ENCODE measurements at regions not wholly inside any gene's neighbourhood (a gene's known extent, or its start where the extent isn't known, plus 50 kb on each side); places are given as distances from the start of the nearest gene placed in this dataset.

DNA sequence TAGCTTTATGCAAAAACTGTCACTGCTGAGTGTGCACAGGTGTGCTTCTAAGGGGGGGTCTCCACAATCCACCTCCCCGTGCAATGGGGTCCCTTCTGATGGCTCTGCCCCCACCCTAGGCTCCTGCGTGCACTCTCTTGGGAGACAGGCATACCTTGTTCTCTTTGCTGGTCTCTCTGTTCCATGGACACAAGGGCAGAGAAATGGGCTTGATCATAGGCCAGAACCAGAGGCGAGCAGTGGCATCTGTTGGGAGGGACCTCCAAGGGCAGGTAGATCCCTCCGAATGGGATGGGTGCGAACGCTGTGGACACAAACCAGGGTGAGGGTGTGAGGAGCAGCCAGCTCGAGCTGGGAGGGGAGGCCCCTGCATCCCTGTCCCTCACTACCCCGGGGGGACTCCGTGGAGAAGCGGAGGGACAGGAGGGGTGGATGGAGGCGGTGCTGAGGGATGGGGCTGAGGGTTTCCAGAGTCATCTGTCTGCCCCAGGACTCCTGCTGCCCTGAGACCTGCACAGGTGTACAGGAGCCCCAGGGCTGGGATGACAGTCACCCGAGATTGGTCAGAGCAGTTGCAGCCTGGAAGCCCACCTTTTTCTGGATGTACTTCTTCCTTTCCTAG lies 175.0 kb downstream of the KLF13 start:
- TF ChIP-seq, protein P1, sequence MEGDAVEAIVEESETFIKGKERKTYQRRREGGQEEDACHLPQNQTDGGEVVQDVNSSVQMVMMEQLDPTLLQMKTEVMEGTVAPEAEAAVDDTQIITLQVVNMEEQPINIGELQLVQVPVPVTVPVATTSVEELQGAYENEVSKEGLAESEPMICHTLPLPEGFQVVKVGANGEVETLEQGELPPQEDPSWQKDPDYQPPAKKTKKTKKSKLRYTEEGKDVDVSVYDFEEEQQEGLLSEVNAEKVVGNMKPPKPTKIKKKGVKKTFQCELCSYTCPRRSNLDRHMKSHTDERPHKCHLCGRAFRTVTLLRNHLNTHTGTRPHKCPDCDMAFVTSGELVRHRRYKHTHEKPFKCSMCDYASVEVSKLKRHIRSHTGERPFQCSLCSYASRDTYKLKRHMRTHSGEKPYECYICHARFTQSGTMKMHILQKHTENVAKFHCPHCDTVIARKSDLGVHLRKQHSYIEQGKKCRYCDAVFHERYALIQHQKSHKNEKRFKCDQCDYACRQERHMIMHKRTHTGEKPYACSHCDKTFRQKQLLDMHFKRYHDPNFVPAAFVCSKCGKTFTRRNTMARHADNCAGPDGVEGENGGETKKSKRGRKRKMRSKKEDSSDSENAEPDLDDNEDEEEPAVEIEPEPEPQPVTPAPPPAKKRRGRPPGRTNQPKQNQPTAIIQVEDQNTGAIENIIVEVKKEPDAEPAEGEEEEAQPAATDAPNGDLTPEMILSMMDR (IDR thresholded peaks at IDR 0.05; ENCODE audit: unreplicated experiment): no peak
- intact Hi-C loops (cut with micrococcal nuclease; ENCODE audit: unreplicated experiment): no loop called here
- CTCF ChIA-PET: no interaction called here
- no peaks in the 10 kb centered on the region for H3K9me3 Mint-ChIP-seq (ENCODE audit: low read depth, unreplicated experiment)
- DNase-seq: no peak
- H3K36me3 Mint-ChIP-seq (ENCODE audit: insufficient read depth, unreplicated experiment): no peaks in the 10 kb centered on the region
- H3K27me3 Mint-ChIP-seq (ENCODE audit: unreplicated experiment): no peaks in the 10 kb centered on the region
- no peak overlapping the region for H3K27ac Mint-ChIP-seq (ENCODE audit: unreplicated experiment)
- H3K4me3 Mint-ChIP-seq (ENCODE audit: low read depth, unreplicated experiment): no peak overlapping the region
- no TSS peak for BruUV-seq (replicated peaks)
- H3K4me1 Mint-ChIP-seq (ENCODE audit: low read depth, unreplicated experiment): no peaks in the 10 kb centered on the region

DNA sequence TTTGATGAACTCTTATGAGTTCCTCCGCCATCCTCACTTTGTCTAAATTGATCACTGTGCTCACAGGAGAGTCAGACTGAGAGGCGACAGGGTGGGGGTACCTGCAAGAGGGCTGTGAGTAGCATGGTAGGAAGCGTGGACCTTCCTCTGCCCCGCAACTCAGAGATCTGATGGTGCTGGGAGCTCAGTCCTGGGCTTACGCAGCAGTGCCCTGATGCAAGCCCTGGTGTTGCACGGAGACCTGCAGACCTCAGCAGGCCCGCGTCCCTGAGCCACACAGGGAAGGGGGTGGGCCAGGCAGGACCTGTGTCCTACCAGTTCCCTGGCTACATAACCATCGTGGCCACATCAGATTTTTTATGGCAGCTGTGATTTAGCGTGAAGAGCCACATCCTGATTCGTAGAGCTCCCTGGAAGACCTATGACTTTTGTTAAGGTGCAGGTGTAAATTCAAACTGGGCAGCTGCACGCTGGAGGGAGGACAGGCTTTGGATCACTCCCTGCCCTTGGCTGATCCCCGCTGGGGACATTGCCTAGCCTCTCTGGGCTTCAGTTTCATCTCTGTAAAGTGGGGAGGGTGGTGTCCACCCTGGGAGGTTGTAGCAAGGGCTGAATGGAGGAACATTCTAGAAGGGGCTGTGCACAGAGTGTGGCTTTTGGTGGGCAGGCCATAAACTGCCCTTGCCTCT lies 176.1 kb downstream of the KLF13 start:
- TF ChIP-seq, protein P1 (IDR thresholded peaks at IDR 0.05; ENCODE audit: unreplicated experiment): no peak
- BruUV-seq (replicated peaks): no TSS peak
- CTCF ChIA-PET: no interaction called here

DNA sequence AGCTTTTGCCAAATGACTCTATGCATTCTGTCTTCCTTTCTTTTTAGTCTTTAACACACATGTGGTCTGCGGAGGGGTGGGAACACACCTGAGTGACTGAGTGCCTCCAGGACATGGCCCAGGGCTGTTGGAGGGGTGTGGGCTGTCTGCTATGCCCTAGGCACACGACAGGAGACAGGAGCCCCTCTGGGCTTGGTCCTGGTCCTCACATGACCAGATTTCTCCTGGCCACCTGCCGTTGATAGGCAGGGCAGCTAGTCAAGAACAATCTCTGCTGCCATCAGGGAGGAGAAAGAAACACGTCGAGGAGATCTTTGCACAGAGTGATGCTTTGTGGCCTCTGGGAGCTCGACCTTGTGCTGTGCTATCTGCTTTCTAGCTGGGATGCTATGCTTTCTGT lies 176.6 kb downstream of the KLF13 start:
- H3K9me3 Mint-ChIP-seq (ENCODE audit: low read depth, unreplicated experiment): no peaks in the 10 kb centered on the region
- H3K36me3 Mint-ChIP-seq (ENCODE audit: insufficient read depth, unreplicated experiment): no peaks in the 10 kb centered on the region

More for the DNA sequence above, 176.1 kb downstream of the KLF13 start:
- Mint-ChIP-seq H3K27ac (ENCODE audit: unreplicated experiment) (no peak overlapping the region), H3K4me3 (ENCODE audit: low read depth, unreplicated experiment) (no peak overlapping the region), H3K36me3 (ENCODE audit: insufficient read depth, unreplicated experiment) (no peaks in the 10 kb centered on the region), H3K4me1 (ENCODE audit: low read depth, unreplicated experiment) (no peaks in the 10 kb centered on the region), H3K9me3 (ENCODE audit: low read depth, unreplicated experiment) (no peaks in the 10 kb centered on the region), H3K27me3 (ENCODE audit: unreplicated experiment) (no peaks in the 10 kb centered on the region)
- intact Hi-C loops (cut with micrococcal nuclease; ENCODE audit: unreplicated experiment): no loop called here
- DNase-seq: no peak

GRCh38 chr15:31503758-31504461 lies 177.3 kb downstream of the KLF13 start:
- Mint-ChIP-seq H3K27me3 (ENCODE audit: unreplicated experiment) (no peaks in the 10 kb centered on the region), H3K4me1 (ENCODE audit: low read depth, unreplicated experiment) (no peaks in the 10 kb centered on the region), H3K27ac (ENCODE audit: unreplicated experiment) (no peak overlapping the region), H3K9me3 (ENCODE audit: low read depth, unreplicated experiment) (no peaks in the 10 kb centered on the region), H3K36me3 (ENCODE audit: insufficient read depth, unreplicated experiment) (no peaks in the 10 kb centered on the region), H3K4me3 (ENCODE audit: low read depth, unreplicated experiment) (no peak overlapping the region)
- CTCF ChIA-PET: no interaction called here
- no TSS peak for BruUV-seq (replicated peaks)
- TF ChIP-seq, protein P1 (IDR thresholded peaks at IDR 0.05; ENCODE audit: unreplicated experiment): no peak
- no peak for DNase-seq
- intact Hi-C loops (cut with micrococcal nuclease; ENCODE audit: unreplicated experiment): no loop called here

More for the DNA sequence above, 176.6 kb downstream of the KLF13 start:
- Mint-ChIP-seq H3K27ac (ENCODE audit: unreplicated experiment) (no peak overlapping the region), H3K4me1 (ENCODE audit: low read depth, unreplicated experiment) (no peaks in the 10 kb centered on the region), H3K4me3 (ENCODE audit: low read depth, unreplicated experiment) (no peak overlapping the region), H3K27me3 (ENCODE audit: unreplicated experiment) (no peaks in the 10 kb centered on the region)
- intact Hi-C loops (cut with micrococcal nuclease; ENCODE audit: unreplicated experiment): no loop called here
- CTCF ChIA-PET: no interaction called here
- TF ChIP-seq, protein P1 (IDR thresholded peaks at IDR 0.05; ENCODE audit: unreplicated experiment): no peak
- no peak for DNase-seq
- no TSS peak for BruUV-seq (replicated peaks)

All from Calu3 (cell line).